Calu3 (cell line): ENCODE measurements at regions not wholly inside any gene's neighbourhood (a gene's known extent, or its start where the extent isn't known, plus 50 kb on each side); places are given as distances from the start of the nearest gene placed in this dataset.

Experiments used
- BruUV-seq: library from RNA; stranded (reverse); fragments of 400-500 nt; replicated peaks from 2 replicates; lab custom pipeline; 2021; lab: Mats Ljungman, UMichigan
- CTCF ChIA-PET: fragments of 300-600 bp; sonication (Branson Sonifier 250); formaldehyde crosslinking; loops from one replicate; lab custom pipeline; 2022; ENCODE audit warnings: antibody characterized with exemption; lab: Charles Lee
- DNase-seq: peaks from one replicate; pipeline ENCODE4 v3.0.0; 2022
- H3K27ac Mint-ChIP-seq: one replicate; pipeline ENCODE4 v1.8.0; 2022; ENCODE audit warnings: mixed read lengths; ENCODE audit not compliant: unreplicated experiment
- H3K27me3 Mint-ChIP-seq: one replicate; pipeline ENCODE4 v1.8.0; 2022; ENCODE audit warnings: mixed read lengths; ENCODE audit not compliant: unreplicated experiment
- H3K36me3 Mint-ChIP-seq: one replicate; pipeline ENCODE4 v1.8.0; 2022; ENCODE audit warnings: mild to moderate bottlenecking, moderate library complexity, mixed read lengths; ENCODE audit not compliant: insufficient read depth, unreplicated experiment
- H3K4me1 Mint-ChIP-seq: one replicate; pipeline ENCODE4 v1.8.0; 2022; ENCODE audit warnings: mild to moderate bottlenecking, low read depth, mixed read lengths; ENCODE audit not compliant: unreplicated experiment
- H3K4me3 Mint-ChIP-seq: one replicate; pipeline ENCODE4 v1.8.0; 2022; ENCODE audit warnings: mild to moderate bottlenecking, low read depth, moderate library complexity, mixed read lengths; ENCODE audit not compliant: unreplicated experiment
- H3K9me3 Mint-ChIP-seq: one replicate; pipeline ENCODE4 v1.8.0; 2022; ENCODE audit warnings: low read depth, mixed read lengths; ENCODE audit not compliant: unreplicated experiment
- CTCF ChIP-seq: fragments of 200-600 bp; IDR thresholded peaks from one replicate; pipeline ENCODE4 v1.8.0; 2022; ENCODE audit warnings: antibody characterized with exemption; ENCODE audit not compliant: unreplicated experiment
- intact Hi-C: fragments of 100-400 bp; cut with micrococcal nuclease; formaldehyde crosslinking; loops from one replicate; pipeline ENCODE4 v1.10.0; 2022; ENCODE audit not compliant: unreplicated experiment

GRCh38 chr6:86477500-86478148 is 459.7 kb upstream of the HTR1E start:
- CTCF ChIA-PET: no interaction called here
- Mint-ChIP-seq H3K27me3 (no peaks in the 10 kb centered on the region), H3K4me3 (no peak overlapping the region)

GRCh38 chr6:86476311-86476710 is 461.0 kb upstream of the HTR1E start:
- H3K4me3 Mint-ChIP-seq: no peak overlapping the region
- no peak overlapping the region for H3K27ac Mint-ChIP-seq
- peaks cover 8% of the 10 kb centered on the region for H3K4me1 Mint-ChIP-seq
- CTCF ChIA-PET: no interaction called here
- no peaks in the 10 kb centered on the region for H3K9me3 Mint-ChIP-seq
- DNase-seq: no peak
- no TSS peak for BruUV-seq
- H3K27me3 Mint-ChIP-seq: no peaks in the 10 kb centered on the region
- intact Hi-C loops: no loop called here
- H3K36me3 Mint-ChIP-seq: no peaks in the 10 kb centered on the region
- no peak for TF ChIP-seq CTCF

More at GRCh38 chr6:86477500-86478148, 459.7 kb upstream of the HTR1E start:
- Mint-ChIP-seq H3K9me3 (no peaks in the 10 kb centered on the region), H3K27ac (no peak overlapping the region), H3K4me1 (peaks cover 8% of the 10 kb centered on the region), H3K36me3 (no peaks in the 10 kb centered on the region)
- TF ChIP-seq CTCF: no peak
- intact Hi-C loops: no loop called here
- DNase-seq: no peak
- BruUV-seq: no TSS peak

- CTCF ChIA-PET: no interaction called here
- Mint-ChIP-seq H3K4me1 (peaks cover 8% of the 10 kb centered on the region), H3K27ac (no peak overlapping the region), H3K4me3 (no peak overlapping the region), H3K36me3 (no peaks in the 10 kb centered on the region), H3K9me3 (no peaks in the 10 kb centered on the region), H3K27me3 (no peaks in the 10 kb centered on the region)
- BruUV-seq: no TSS peak
- DNase-seq: no peak
- intact Hi-C loops: no loop called here
- no peak for TF ChIP-seq CTCF
Observed at GRCh38 chr6:86474081-86474480, 463.2 kb upstream of the HTR1E start.

- H3K4me3 Mint-ChIP-seq: no peak overlapping the region
- no peaks in the 10 kb centered on the region for H3K4me1 Mint-ChIP-seq
- no peak overlapping the region for H3K27ac Mint-ChIP-seq
- no peaks in the 10 kb centered on the region for H3K36me3 Mint-ChIP-seq
- intact Hi-C loops: no loop called here
- no TSS peak for BruUV-seq
- H3K27me3 Mint-ChIP-seq: no peaks in the 10 kb centered on the region
- DNase-seq: no peak
- no peaks in the 10 kb centered on the region for H3K9me3 Mint-ChIP-seq
- no peak for TF ChIP-seq CTCF
- CTCF ChIA-PET: no interaction called here
Observed at GRCh38 chr6:86471791-86472190, 465.5 kb upstream of the HTR1E start.
